ENCODE measurements at regions not wholly inside any gene's neighbourhood (a gene's known extent, or its start where the extent isn't known, plus 50 kb on each side); places are given as distances from the start of the nearest gene placed in this dataset.
"Not testable (repeated sequence)": the region's sequence is repeated elsewhere in the genome, so short reads cannot be mapped to it uniquely, and the experiment has no call there.

GRCh38 chrX:51555836-51556235 lies 59.4 kb upstream of the NUDT11 start:
- not testable (repeated sequence) for H3K36me3 Mint-ChIP-seq (ENCODE audit: low read depth); H3K4me1 Mint-ChIP-seq (ENCODE audit: low read depth); H3K4me3 Mint-ChIP-seq; H3K9me3 Mint-ChIP-seq; H3K27ac Mint-ChIP-seq; DNase-seq
- peaks cover 73% of the 10 kb centered on the region for H3K27me3 Mint-ChIP-seq

Data from activated T-cell treated with anti-CD3 and anti-CD28 coated beads, Interleukin-2, amount 50 U/mL, for 24 hours (primary cell).